AG09309 (cell line): ENCODE measurements at regions not wholly inside any gene's neighbourhood (a gene's known extent, or its start where the extent isn't known, plus 50 kb on each side); places are given as distances from the start of the nearest gene placed in this dataset.

Source experiments
- DNase-seq: peaks from one replicate; pipeline ENCODE4 v3.0.0-alpha.2; 2010; ENCODE audit warnings: low read depth
- H3K4me3 ChIP-seq: 2 replicates; pipeline ENCODE4 v1.5.1; 2011; ENCODE audit warnings: mild to moderate bottlenecking, low read depth, low read length, moderate library complexity; ENCODE audit not compliant: control insufficient read depth
- TF ChIP-seq, protein P1 (sequence below): IDR thresholded peaks from 2 replicates; pipeline ENCODE4 v1.5.1; 2011; ENCODE audit warnings: mild to moderate bottlenecking, low read depth, low read length, inconsistent platforms; ENCODE audit not compliant: insufficient read depth, control insufficient read depth; ENCODE audit errors: missing control alignments

DNA sequence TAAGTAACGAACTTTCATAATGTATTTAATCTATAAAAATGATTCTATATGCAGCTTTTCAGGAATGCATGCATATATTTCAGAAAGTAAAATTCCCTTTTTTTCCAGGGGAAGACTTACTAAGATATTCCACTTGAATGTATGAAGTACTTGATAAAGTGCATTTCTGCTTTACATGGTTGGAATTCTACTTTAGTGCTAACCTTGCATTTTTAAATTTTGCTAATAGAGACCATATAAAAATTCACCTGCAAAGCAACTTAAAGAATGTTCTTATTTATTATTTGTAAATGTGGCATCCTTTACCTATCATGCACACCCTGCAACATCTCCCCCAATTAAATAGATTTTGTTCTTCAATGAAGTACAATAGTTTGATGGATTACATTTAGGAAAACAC lies 392.8 kb downstream of the KCNJ2 start:
- TF ChIP-seq, protein P1, sequence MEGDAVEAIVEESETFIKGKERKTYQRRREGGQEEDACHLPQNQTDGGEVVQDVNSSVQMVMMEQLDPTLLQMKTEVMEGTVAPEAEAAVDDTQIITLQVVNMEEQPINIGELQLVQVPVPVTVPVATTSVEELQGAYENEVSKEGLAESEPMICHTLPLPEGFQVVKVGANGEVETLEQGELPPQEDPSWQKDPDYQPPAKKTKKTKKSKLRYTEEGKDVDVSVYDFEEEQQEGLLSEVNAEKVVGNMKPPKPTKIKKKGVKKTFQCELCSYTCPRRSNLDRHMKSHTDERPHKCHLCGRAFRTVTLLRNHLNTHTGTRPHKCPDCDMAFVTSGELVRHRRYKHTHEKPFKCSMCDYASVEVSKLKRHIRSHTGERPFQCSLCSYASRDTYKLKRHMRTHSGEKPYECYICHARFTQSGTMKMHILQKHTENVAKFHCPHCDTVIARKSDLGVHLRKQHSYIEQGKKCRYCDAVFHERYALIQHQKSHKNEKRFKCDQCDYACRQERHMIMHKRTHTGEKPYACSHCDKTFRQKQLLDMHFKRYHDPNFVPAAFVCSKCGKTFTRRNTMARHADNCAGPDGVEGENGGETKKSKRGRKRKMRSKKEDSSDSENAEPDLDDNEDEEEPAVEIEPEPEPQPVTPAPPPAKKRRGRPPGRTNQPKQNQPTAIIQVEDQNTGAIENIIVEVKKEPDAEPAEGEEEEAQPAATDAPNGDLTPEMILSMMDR, result no peak
- no peak for DNase-seq
- no peak overlapping the region for H3K4me3 ChIP-seq

DNA sequence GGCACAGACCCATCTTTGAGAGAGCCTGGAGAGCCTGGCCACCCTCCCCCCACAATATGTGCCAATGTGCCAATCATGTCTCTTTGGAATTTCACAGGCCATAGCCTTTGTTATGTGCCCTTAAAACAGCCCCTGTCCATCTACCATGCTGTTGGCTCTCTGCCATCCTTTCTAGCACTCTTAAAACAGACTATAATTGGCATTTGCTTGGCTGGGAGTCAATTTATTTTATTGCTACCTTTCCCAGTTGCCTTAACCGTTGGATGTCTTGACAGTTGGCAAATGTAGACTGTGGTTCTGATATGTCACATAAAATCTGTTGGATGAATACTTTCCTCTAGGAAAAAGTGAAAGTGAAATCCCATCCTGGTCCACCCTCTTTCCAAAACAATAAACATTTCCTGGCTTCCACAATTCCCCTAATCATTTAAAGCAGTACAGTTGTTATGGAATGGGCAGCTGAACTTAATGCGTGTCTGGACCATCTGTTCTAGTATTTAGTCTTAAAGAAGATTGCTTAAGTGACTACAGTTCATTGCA lies 394.0 kb downstream of the KCNJ2 start:
- H3K4me3 ChIP-seq, result no peak overlapping the region
- TF ChIP-seq, protein P1, result no peak
- no peak for DNase-seq

DNA sequence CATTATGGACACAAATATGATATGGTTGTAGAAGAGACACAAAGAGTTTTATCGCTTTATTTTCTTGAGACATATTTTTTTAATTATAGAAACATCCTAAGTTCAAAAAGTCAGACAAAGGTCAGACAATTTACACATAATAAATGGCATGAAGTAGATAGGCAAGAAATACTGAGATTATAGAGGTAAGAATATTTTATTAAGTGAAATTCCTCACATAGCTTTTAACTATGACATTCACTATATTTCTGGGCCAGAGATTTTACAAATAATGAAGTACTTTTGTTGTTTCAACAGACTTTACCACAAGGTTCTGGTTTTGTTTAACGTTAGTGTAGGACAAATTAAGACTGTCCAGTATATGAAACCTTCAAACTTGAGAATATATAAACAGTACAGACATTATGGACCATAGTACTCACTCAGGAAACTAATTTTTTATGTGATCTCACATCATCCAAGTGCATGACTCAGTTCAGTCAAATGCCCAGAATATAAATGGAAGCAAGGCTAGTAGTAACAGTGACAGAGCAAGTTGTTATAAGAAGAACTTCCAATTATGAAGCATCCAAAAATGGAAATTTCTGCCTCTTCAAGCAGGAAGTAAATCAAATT lies 394.8 kb downstream of the KCNJ2 start:
- DNase-seq, result no peak
- TF ChIP-seq, protein P1, result no peak
- no peak overlapping the region for H3K4me3 ChIP-seq

DNA sequence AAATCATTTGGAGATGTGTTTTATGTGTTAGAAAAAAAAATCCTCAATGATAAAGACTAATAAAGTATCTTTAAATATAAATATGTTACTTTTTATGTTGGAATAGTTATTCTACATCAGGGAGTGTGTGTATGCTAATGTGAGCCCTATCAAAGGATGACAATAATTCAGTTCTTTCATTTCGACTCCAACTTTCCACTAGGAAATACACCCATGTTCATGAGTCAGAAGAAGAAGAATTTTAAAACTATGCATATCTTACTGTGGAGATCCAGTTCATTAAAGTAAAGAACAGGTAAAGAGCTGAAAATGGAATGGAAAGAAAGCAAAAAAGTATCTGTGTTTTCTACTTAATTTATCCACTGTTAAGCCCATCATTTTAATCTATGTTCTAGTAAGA lies 399.8 kb downstream of the KCNJ2 start:
- TF ChIP-seq, protein P1, result no peak
- DNase-seq, result no peak
- H3K4me3 ChIP-seq, result no peak overlapping the region

DNA sequence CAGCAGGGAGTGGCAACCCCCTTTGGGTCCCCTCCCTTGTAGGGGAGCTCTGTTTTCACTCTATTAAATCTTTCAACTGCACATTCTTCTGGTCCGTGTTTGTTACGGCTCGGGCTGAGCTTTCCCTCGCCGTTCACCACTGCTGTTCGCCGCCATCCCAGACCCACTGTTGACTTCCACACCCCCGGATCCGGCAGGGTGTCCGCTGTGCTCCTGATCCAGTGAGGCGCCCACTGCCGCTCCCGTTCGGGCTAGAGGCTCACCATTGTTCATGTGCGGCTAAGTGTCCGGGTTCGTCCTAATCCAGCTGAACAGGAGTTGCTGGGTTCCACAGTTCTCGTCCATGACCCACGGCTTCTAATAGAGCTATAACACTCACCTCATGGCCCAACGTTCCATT lies 408.1 kb downstream of the KCNJ2 start:
- TF ChIP-seq, protein P1, result no peak
- no peak overlapping the region for H3K4me3 ChIP-seq
- DNase-seq, result no peak

DNA sequence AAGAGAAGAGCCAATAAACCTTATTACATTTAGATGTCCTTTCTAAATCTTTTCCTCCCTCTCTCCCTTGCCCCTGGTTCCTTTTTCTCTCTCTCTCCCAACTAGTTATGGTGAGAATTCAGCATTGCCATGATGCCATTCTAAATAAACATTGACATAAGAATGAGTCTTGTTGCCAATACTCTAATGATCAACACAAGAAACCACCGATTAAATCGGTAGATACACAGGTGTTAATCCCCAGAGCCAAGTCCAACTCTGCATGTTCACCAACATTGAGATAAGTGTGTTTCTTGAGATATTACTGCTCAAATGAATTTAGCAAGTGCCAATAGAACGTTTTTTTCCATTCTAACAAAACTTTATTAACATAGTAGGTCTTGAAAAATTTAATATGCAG lies 412.1 kb downstream of the KCNJ2 start:
- DNase-seq, result no peak
- no peak overlapping the region for H3K4me3 ChIP-seq
- TF ChIP-seq, protein P1, result no peak
